ENCODE measurements at regions not wholly inside any gene's neighbourhood (a gene's known extent, or its start where the extent isn't known, plus 50 kb on each side); places are given as distances from the start of the nearest gene placed in this dataset.

DNA sequence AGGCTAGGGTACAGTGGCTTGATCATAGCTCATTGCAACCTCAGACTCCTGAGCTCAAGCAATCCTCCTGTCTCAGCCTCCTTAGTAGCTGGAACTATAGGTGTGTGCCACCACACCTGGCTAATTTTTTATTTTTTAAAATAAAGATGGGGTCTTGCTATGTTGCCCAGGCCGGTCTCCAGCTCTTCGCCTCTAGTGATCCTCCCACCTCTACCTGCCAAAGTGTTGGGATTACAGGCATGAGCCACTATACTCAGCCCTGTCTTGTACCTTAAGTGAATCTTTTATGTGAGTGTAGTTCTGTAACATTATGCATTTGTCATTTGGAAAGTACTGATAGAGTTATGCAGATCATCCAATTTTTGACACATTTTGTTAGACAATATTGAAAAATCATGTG is 66.9 kb upstream of the C15orf39 start:
- Histone ChIP-seq H3K36me3 (ENCODE audit: control insufficient read depth, insufficient read depth, low read length) (no peaks in the 10 kb centered on the region), H3K9me3 (no peaks in the 10 kb centered on the region; the same call in none of the 2 replicates), H3K27me3 (replicated peaks; ENCODE audit: control insufficient read depth, insufficient read depth, low read length) (no peaks in the 10 kb centered on the region), H3K4me1 (peaks cover 26% of the 10 kb centered on the region), H3K4me3 (ENCODE audit: low read depth, low read length) (no peak overlapping the region)
- H3K27ac Mint-ChIP-seq (ENCODE audit: unreplicated experiment) = no peak overlapping the region
- POLR2A ChIA-PET = no interaction called here
- peaks cover 17% of the 10 kb centered on the region for H3K4me1 Mint-ChIP-seq (ENCODE audit: low read depth, unreplicated experiment)
- H3K4me3 Mint-ChIP-seq (ENCODE audit: unreplicated experiment) = no peak overlapping the region
- BruUV-seq (replicated peaks) = no TSS peak
- CTCF ChIA-PET = no interaction called here
- no peaks in the 10 kb centered on the region for H3K9me3 Mint-ChIP-seq (ENCODE audit: unreplicated experiment)
- no peak for DNase-seq
- H3K36me3 Mint-ChIP-seq (ENCODE audit: insufficient read depth, unreplicated experiment) = no peaks in the 10 kb centered on the region
- H3K27me3 Mint-ChIP-seq (ENCODE audit: insufficient read depth, unreplicated experiment) = no peaks in the 10 kb centered on the region
- TF ChIP-seq, protein P1, sequence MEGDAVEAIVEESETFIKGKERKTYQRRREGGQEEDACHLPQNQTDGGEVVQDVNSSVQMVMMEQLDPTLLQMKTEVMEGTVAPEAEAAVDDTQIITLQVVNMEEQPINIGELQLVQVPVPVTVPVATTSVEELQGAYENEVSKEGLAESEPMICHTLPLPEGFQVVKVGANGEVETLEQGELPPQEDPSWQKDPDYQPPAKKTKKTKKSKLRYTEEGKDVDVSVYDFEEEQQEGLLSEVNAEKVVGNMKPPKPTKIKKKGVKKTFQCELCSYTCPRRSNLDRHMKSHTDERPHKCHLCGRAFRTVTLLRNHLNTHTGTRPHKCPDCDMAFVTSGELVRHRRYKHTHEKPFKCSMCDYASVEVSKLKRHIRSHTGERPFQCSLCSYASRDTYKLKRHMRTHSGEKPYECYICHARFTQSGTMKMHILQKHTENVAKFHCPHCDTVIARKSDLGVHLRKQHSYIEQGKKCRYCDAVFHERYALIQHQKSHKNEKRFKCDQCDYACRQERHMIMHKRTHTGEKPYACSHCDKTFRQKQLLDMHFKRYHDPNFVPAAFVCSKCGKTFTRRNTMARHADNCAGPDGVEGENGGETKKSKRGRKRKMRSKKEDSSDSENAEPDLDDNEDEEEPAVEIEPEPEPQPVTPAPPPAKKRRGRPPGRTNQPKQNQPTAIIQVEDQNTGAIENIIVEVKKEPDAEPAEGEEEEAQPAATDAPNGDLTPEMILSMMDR (IDR thresholded peaks at IDR 0.05; ENCODE audit: insufficient read depth in 1 of 2, low read depth in 1 of 2, low read length in 1 of 2, severe bottlenecking in 1 of 2, unreplicated experiment in 1 of 2) = no peak
- intact Hi-C loops (cut with micrococcal nuclease; ENCODE audit: unreplicated experiment) = loop anchor here (5.0 kb wide), 1 partner anchor 68 kb away; the partner anchor contains the start of gene C15orf39

DNA sequence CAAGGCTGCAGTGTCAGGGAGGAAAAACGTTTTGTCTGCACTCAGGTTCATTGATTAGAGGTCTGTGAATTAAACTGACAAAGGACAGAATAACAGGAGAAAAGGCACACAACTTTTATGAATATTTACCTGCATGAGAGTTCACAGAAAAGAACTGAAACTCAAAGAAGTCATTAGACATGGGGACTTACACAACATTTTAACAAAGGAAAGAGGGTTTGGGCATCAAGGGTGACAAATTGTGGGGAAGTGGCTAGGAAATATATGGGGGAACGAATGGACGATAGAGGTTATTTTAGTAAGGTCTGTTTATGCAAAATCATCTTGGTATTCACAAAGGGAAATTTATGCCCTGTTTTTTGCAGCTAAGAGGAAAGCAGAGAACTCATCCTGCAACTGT is 65.6 kb upstream of the C15orf39 start:
- Mint-ChIP-seq H3K36me3 (ENCODE audit: insufficient read depth, unreplicated experiment) (peaks cover 10% of the 10 kb centered on the region), H3K4me3 (ENCODE audit: unreplicated experiment) (no peak overlapping the region), H3K9me3 (ENCODE audit: unreplicated experiment) (peaks cover 9% of the 10 kb centered on the region), H3K4me1 (ENCODE audit: low read depth, unreplicated experiment) (peaks cover 27% of the 10 kb centered on the region), H3K27me3 (ENCODE audit: insufficient read depth, unreplicated experiment) (no peaks in the 10 kb centered on the region), H3K27ac (ENCODE audit: unreplicated experiment) (no peak overlapping the region)
- Histone ChIP-seq H3K27me3 (replicated peaks; ENCODE audit: control insufficient read depth, insufficient read depth, low read length) (no peaks in the 10 kb centered on the region), H3K4me1 (peaks cover 40% of the 10 kb centered on the region), H3K9me3 (peaks cover under 1% of the 10 kb centered on the region), H3K4me3 (ENCODE audit: low read depth, low read length) (no peak overlapping the region), H3K36me3 (ENCODE audit: control insufficient read depth, insufficient read depth, low read length) (no peaks in the 10 kb centered on the region)
- ChIA-PET CTCF (interaction anchor here (1.1 kb wide), 1 partner anchor 65 kb away, joined by 3 read pairs; no protein-coding TSS in a partner anchor), POLR2A (no interaction called here)
- BruUV-seq (replicated peaks) = no TSS peak
- no peak for DNase-seq
- TF ChIP-seq, protein P1 (IDR thresholded peaks at IDR 0.05; ENCODE audit: insufficient read depth in 1 of 2, low read depth in 1 of 2, low read length in 1 of 2, severe bottlenecking in 1 of 2, unreplicated experiment in 1 of 2) = no peak
- intact Hi-C loops (cut with micrococcal nuclease; ENCODE audit: unreplicated experiment) = loop anchor here (5.0 kb wide), 1 partner anchor 66 kb away; the partner anchor contains the start of gene C15orf39

DNA sequence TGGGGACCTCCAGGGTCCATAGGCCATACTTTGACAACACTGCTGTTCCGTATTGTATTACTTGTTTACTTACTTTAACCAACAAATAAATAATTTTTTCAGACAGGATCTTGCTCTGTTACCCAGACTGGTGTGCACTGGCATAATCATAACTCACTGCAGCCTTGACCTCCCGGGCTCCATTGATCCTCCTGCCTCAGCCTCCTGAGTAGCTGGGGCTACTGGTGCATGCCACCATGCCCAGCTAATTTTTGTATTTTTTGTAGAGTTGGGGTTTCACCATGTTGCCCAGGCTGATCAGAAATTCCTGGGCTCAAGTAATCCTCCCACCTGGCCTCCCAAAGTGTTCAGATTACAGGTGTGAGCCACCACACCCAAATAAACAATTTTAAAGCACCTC is 64.9 kb upstream of the C15orf39 start:
- no TSS peak for BruUV-seq (replicated peaks)
- Histone ChIP-seq H3K4me3 (ENCODE audit: low read depth, low read length) (no peak overlapping the region), H3K27me3 (replicated peaks; ENCODE audit: control insufficient read depth, insufficient read depth, low read length) (no peaks in the 10 kb centered on the region), H3K4me1 (peaks cover 43% of the 10 kb centered on the region), H3K9me3 (peaks cover 6% of the 10 kb centered on the region), H3K36me3 (ENCODE audit: control insufficient read depth, insufficient read depth, low read length) (no peaks in the 10 kb centered on the region)
- CTCF ChIA-PET = no interaction called here
- TF ChIP-seq, protein P1 (IDR thresholded peaks at IDR 0.05; ENCODE audit: insufficient read depth in 1 of 2, low read depth in 1 of 2, low read length in 1 of 2, severe bottlenecking in 1 of 2, unreplicated experiment in 1 of 2) = no peak
- no peak for DNase-seq
- intact Hi-C loops (cut with micrococcal nuclease; ENCODE audit: unreplicated experiment) = loop anchor here (5.0 kb wide), 1 partner anchor 66 kb away; the partner anchor contains the start of gene C15orf39
- peaks cover 30% of the 10 kb centered on the region for H3K4me1 Mint-ChIP-seq (ENCODE audit: low read depth, unreplicated experiment)
- H3K27me3 Mint-ChIP-seq (ENCODE audit: insufficient read depth, unreplicated experiment) = no peaks in the 10 kb centered on the region
- H3K4me3 Mint-ChIP-seq (ENCODE audit: unreplicated experiment) = no peak overlapping the region
- POLR2A ChIA-PET = no interaction called here
- peaks cover 11% of the 10 kb centered on the region for H3K9me3 Mint-ChIP-seq (ENCODE audit: unreplicated experiment)
- no peak overlapping the region for H3K27ac Mint-ChIP-seq (ENCODE audit: unreplicated experiment)
- peaks cover 10% of the 10 kb centered on the region for H3K36me3 Mint-ChIP-seq (ENCODE audit: insufficient read depth, unreplicated experiment)

Measured in Caco-2 (cell line).